Fibroblast of gingiva (primary cell): ENCODE measurements at regions not wholly inside any gene's neighbourhood (a gene's known extent, or its start where the extent isn't known, plus 50 kb on each side); places are given as distances from the start of the nearest gene placed in this dataset.

Source experiments
- DNase-seq: peaks from one replicate; pipeline ENCODE4 v3.0.0-alpha.2; 2011; ENCODE audit warnings: low read depth

DNA sequence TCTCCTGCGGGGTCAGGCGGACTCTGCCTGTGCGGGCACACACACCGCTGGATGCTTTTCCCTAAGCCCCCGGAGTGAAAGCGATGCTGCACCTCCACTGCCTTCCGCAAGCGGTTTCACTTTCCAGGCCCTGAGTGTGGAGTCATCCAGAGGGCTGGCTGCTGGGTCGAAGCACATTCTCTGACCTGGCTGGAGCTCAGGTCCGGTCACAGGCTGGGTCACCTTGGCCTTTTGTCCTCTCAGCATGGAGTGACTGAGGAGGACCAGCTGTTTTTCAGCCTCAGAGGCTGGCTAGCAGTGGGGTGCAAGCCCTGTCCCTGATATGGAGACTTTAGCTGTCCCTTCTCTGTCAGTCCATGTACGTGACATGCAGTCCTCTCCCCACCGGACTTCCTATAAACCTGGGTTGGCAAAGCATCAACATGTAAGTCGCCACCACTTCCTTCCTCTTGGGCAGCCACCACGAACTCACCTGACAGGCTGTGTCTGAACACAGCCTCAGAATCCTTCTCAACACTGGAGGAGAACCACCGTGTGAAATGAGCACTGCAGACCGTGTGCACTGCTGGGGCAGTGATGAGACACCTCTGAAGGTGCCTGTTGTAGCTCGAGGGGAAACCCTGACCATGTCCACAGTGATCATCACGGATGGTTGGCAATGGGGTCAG is 51.3 kb downstream of the GADD45G start:
- no peak for DNase-seq

DNA sequence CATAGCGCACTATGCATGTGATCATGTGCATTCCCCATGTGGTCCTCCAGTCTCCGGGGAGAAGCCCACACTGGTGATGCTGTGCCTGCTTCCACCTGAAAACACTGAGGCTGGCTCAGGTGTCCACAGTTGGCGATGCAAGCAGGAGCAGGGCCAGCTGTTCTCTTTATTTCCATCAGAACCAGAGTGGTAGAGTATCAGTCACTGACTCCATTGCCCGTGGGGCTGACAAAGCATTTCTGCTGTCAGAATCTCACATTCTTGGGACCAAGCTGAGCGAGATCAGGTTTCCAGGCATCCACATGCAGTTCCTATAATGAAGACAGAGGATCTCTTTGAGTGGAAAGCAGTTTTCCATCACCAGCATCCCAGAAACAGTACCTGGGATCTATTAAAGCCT is 52.5 kb downstream of the GADD45G start:
- no peak for DNase-seq

- no peak for DNase-seq
Observed at GRCh38 chr9:89657765-89658164, 53.0 kb downstream of the GADD45G start.

GRCh38 chr9:89658401-89658800 is 53.6 kb downstream of the GADD45G start:
- DNase-seq, result no peak

DNA sequence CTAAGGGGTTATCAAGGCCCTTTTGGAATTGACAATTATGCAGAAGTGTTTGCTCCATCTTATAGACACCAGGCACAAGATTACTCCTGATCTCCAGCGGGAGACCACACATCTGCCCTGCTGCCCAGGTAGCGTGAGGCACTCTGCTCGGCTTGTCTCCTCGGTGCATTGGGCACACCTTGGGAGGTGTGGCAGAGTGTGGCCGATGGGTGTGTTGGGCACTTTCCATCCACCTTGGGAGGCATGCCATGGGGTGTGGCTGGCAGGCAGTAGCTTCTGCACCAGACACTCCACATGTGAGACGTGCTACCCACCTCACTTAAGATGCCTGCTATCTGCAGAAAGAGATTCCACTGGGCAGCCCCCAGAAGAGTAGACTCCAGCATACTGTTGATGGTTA is 54.1 kb downstream of the GADD45G start:
- no peak for DNase-seq

DNA sequence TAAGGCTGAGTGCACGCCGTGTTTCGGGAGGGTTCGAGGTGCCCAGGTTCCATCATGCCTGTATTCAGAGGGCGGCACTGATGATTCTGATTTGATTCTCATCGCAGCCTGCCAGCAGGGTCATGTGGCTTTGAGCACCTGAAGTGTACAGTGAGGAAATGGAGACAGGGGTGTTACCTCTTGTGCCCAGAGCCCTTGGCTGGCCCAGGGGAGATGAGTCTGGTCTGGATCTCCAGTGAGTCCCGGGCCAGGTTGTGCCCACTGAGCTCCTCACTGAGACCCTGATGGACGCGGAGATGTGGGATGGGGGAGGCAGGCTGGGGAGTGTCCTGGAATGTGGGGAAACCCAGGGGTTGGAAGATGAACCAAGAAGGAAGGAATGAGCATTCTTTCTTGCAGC is 54.7 kb downstream of the GADD45G start:
- DNase-seq, result no peak

- no peak for DNase-seq
Observed at GRCh38 chr9:89659891-89660685, 55.3 kb downstream of the GADD45G start.

DNA sequence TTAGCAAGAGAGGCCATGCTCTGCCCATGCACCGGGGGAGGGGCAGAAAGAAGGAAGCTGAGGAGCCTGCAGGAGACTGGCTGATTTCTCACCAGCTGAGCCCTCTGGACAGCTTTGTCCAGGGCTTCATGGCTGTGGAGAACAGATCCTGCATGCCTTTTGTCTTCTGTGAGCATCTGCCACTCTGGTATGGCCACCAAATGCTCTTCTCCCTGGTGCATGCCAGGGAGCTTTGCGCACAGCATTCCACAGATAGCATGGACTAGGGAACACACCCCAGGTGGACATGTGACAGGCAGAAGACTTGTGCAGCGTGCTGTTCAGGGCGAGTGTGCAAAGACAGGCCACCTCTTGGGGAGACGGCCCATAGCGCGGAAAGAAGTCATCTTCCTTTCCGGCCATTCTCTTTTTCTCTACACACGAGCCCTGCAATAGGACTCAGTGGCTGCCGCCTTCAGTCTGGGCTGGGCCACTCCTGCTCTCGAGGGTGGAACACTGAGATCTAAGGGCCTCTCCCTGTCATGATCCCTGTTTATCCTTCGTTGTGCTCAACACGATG is 56.7 kb downstream of the GADD45G start:
- DNase-seq, result no peak

GRCh38 chr9:89661956-89662717 is 57.3 kb downstream of the GADD45G start:
- DNase-seq, result peak; percentile 78

GRCh38 chr9:89662718-89663613 is 58.2 kb downstream of the GADD45G start:
- DNase-seq, result no peak

- no peak for DNase-seq
Observed at GRCh38 chr9:89663614-89663970, 58.8 kb downstream of the GADD45G start.

- DNase-seq, result no peak
Observed at GRCh38 chr9:89664010-89664409, 59.2 kb downstream of the GADD45G start.

DNA sequence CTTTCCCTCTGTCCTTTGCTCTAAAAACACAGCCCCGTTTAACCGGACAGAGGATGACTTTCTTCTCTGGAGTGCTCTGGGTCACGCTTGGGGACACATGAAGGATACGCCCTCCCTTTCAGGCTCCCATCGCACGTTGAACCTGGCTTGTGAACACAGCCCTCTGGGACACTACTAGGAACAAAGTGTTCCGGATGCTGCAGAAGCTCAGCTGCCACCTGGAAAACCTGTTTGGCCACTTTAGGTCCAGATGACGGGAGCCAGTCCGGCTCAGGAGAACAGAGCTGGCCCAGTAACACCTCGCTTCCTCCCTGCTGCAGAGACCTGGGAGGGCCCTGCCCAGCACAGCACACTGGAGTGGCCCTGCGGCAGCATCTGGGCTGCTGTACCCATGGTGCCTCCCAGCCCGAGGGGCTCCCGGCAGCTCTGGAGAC is 60.1 kb downstream of the GADD45G start:
- DNase-seq, result no peak

DNA sequence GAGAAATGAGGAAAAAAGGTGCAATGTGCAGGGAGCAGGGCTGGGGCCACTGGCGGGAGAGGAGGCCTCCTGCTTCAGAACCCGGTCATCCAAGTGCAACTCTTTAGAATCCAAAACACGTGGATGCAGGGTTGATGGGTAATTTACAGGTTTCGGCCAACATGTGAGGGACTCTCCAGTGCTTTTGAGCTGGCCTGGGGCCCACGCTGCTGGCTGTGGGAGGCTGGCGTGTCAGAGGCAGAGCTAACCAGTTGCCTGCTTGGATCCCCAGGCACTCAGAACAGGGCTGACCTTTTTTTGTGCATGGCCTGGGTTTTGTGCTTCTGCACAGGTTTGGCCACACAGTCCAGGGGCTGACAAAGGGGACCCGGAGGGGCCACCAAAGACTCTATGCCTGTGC is 61.6 kb downstream of the GADD45G start:
- no peak for DNase-seq

DNA sequence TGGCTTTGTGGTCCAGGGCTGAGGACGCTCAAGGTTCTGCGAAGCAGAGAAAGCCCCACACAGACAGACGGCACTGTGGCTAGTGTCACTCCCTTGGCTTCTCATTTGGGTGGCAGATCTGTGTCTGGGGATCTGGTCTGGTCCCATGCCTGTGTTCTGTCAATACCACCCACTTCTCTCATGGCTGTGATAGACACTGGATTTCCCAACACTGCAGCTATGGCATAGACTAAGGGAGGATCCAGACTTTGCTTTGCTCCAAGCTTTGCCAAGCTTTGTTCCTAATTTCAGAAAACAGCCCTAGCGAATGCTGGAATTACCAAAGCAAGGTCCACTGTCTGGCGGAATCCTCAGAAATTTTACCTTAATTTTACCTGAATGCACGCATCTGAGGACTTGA is 62.1 kb downstream of the GADD45G start:
- no peak for DNase-seq

DNA sequence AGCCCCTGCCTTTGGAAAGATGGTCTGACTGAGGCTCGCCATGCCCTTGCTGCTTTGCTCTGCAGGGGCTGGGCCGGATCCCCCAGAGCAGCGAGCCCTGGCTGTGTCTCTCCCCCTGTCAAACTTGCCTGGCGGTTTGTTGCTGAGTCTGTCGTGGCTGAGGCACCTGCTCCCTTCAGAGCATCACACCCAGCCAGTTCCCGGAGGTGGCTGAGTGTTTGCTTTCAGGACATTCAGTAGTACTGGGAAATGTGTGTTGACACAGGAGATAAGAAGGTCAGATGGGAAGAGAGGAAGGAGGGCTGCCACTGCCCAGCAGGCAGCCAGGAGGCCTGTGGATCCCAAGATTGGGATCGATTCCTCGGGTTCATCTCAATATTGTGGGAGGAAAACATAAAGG is 62.9 kb downstream of the GADD45G start:
- DNase-seq, result no peak

DNA sequence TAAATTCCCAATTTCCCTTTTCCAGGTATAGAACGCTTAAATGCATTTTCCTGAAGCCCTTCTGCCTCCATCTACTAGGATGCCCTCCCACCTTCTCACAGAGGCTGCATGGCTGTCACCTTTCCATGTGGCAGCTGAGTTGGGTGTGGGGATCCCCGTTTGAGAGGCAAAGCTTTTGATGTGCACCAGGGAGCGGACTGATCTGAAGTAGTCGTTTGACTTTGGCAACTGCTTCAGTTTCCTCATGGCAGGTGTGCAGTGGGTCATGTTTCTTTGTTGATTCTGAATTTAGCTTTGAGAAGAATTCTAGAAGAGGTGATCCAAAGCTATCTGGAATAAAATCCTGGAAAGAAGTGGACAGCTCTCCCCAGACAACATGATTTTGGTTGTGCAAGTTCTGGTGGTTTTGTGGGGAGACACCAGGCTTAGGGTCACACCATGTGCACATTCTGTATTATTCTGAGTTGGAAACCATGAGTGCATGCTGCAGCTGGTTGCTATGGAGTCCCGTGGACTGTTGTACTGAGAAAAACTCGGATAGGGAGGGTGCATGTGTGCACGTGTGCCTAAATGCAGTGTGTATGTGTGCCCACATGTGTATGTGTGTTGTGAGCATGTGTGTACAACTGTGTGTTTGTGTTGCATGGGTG is 63.5 kb downstream of the GADD45G start:
- no peak for DNase-seq

GRCh38 chr9:89668866-89669246 is 64.0 kb downstream of the GADD45G start:
- no peak for DNase-seq

DNA sequence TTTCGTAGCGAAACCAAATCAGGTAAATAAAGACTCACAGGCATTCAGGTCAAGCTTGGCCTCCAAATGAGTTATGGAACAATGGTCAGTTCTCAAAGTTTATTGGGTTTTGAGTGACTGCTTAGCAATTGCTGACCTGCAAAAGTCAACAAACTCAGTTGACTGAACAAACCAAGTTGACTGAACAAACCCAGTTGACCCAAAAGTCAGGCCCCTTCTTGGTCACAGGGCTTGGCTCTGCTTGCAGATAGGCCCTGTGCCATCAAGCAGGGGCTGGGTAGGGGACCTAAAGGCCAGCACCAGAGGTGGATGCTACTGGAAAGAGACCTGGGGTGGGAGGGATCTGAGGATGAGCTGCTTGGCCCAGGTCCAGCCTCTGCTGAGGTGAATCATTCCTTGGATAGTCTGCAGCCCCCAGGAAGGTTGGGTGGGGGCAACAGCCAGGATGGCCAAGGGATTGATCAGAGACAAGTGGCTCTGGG is 64.6 kb downstream of the GADD45G start:
- no peak for DNase-seq

DNA sequence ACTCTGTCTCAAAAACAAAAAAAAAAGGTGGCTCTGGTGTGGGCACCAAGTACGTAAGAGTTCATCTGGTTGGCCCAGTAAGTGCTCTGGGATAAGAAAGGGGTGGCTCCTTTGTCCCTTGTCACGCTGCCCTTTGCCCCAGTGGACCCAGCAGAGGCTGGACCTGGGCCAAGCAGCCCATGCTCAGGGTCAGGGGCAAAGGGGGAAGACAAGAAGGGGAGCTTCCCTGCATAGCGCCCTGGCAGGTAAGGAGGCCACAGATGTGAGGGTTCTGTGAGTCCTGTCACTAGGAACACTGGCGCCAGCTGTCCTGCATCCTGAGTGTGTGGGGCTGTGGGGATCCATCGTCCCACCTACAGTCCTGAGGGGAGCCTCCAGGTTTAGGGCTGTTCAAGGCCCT is 65.3 kb downstream of the GADD45G start:
- no peak for DNase-seq

DNA sequence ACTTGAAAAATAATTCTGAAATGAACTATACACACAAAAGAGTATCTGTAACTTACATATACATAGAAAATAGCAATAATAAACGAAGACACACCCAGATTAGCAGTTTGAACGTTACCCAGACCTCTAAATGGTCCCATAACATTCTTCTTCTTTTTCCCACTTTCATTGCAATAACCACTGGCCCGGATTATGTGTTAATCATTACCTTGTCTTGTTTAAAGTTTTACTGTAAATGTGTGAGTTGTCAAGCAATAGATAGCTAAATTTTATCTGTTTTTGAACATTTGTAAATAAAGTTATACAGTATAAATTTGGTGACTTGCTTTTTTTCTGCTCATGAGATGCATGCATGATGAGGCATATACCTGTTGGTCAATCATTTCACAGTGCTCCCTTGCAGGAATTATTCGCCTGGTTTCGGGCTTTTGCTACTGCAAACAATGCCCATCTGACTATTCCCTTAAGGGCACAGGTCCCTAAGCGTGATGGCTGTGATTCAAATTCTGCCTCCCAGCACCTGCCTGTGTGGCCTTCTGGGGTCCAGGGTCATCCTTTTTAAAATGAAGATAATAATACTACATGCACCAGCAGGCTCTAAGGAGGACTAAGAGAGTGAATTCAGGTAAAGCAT is 66.1 kb downstream of the GADD45G start:
- DNase-seq, result no peak
